ENCODE measurements at regions not wholly inside any gene's neighbourhood (a gene's known extent, or its start where the extent isn't known, plus 50 kb on each side); places are given as distances from the start of the nearest gene placed in this dataset.

DNA sequence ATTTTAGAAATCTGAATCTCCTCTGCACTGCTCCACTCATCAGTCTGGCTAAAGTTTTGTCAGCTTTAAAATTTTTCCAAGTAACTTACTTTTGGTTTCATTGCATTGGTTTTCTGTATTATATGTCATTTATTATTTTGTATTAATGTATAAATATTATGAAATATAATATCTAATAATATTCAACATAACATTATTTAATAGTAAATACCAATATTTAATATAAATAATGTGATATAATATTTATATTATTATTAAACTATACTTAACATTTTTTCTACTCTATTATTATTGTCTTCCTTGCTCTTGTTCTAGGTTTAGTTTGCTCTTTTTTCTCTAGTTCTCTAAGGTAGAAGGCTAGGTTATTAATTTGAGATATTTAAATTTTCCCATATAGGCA, 512.1 kb downstream of the AACS start:
- H3K4me1 ChIP-seq (ENCODE audit: control insufficient read depth in 5 of 5, insufficient read depth in 5 of 5, low read length in 5 of 5) = no peaks in the 10 kb centered on the region
- DNase-seq (no peak), ATAC-seq (ENCODE audit: insufficient read depth, low FRiP score) (no peak)
- no peaks in the 10 kb centered on the region for H3K36me3 ChIP-seq (ENCODE audit: control insufficient read depth in 4 of 4, insufficient read depth in 4 of 4, low read length in 4 of 4)
- no peak overlapping the region for H3K9ac ChIP-seq (ENCODE audit: insufficient read depth in 1 of 2, low read length in 2 of 2)
- TF ChIP-seq, protein P1, sequence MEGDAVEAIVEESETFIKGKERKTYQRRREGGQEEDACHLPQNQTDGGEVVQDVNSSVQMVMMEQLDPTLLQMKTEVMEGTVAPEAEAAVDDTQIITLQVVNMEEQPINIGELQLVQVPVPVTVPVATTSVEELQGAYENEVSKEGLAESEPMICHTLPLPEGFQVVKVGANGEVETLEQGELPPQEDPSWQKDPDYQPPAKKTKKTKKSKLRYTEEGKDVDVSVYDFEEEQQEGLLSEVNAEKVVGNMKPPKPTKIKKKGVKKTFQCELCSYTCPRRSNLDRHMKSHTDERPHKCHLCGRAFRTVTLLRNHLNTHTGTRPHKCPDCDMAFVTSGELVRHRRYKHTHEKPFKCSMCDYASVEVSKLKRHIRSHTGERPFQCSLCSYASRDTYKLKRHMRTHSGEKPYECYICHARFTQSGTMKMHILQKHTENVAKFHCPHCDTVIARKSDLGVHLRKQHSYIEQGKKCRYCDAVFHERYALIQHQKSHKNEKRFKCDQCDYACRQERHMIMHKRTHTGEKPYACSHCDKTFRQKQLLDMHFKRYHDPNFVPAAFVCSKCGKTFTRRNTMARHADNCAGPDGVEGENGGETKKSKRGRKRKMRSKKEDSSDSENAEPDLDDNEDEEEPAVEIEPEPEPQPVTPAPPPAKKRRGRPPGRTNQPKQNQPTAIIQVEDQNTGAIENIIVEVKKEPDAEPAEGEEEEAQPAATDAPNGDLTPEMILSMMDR (IDR thresholded peaks at IDR 0.05; ENCODE audit: control extremely low read depth, extremely low read depth) = no peak
- no peaks in the 10 kb centered on the region for H3K27me3 ChIP-seq (ENCODE audit: control insufficient read depth in 3 of 3, insufficient read depth in 3 of 3, low read length in 2 of 3)
- peaks cover 0 to 3% (median 0%) of the 10 kb centered on the region in 4 donors for H3K9me3 ChIP-seq (ENCODE audit: control insufficient read depth in 4 of 4, insufficient read depth in 3 of 4, low read length in 3 of 4)
- no peak overlapping the region for H3K27ac ChIP-seq (ENCODE audit: low read depth in 1 of 2, low read length in 1 of 2)
- H3K4me3 ChIP-seq = no peak overlapping the region

DNA sequence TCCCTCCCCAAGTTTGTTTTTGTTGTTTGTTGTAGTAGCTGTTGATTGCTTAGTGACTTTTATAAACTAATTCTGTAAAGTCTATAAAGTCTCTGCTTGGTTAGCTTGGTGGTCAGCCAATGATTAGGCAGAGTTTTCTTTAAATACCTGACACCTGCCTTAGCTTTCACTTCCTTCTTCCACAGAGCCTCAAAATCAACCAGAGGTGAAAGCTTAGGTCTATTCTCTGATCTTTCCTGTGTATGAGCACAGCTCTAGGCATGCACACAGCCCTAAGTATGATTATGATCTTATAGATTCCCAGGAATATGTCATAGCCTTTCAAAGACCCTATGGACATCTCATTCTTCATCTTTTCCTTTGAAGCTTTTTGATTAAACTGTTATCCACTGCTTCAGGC, 514.7 kb downstream of the AACS start:
- no peaks in the 10 kb centered on the region for H3K27me3 ChIP-seq (ENCODE audit: control insufficient read depth in 3 of 3, insufficient read depth in 3 of 3, low read length in 2 of 3)
- ATAC-seq (ENCODE audit: insufficient read depth, low FRiP score) = no peak
- H3K4me3 ChIP-seq = no peak overlapping the region
- TF ChIP-seq, protein P1 (IDR thresholded peaks at IDR 0.05; ENCODE audit: control extremely low read depth, extremely low read depth) = no peak
- no peak overlapping the region for H3K9ac ChIP-seq (ENCODE audit: insufficient read depth in 1 of 2, low read length in 2 of 2)
- DNase-seq = no peak
- no peaks in the 10 kb centered on the region for H3K36me3 ChIP-seq (ENCODE audit: control insufficient read depth in 4 of 4, insufficient read depth in 4 of 4, low read length in 4 of 4)
- peaks cover 0 to 3% (median 0%) of the 10 kb centered on the region in 4 donors for H3K9me3 ChIP-seq (ENCODE audit: control insufficient read depth in 4 of 4, insufficient read depth in 3 of 4, low read length in 3 of 4)
- H3K27ac ChIP-seq (ENCODE audit: low read depth in 1 of 2, low read length in 1 of 2) = no peak overlapping the region
- no peaks in the 10 kb centered on the region for H3K4me1 ChIP-seq (ENCODE audit: control insufficient read depth in 5 of 5, insufficient read depth in 5 of 5, low read length in 5 of 5)

DNA sequence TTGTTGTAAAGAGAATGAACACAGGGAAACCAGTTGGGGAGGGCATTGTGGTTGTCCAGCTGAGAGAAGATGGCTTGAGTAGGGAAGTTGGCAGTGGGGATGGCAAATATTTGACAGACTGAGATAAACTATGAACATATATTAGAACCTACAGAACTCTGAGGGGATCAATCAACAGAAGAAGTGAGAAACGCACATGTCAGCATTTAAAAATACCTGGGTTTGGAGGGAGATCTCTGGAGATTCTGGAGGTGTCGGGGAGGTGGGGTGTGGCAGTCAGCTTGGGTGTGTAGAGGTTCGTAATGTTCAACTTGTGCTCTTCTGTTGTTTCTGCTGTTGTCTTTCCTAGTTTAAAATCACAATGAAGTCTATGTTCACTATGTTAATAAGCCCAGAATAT, 517.8 kb downstream of the AACS start:
- ATAC-seq (ENCODE audit: insufficient read depth, low FRiP score) = no peak
- no peaks in the 10 kb centered on the region for H3K27me3 ChIP-seq (ENCODE audit: control insufficient read depth in 3 of 3, insufficient read depth in 3 of 3, low read length in 2 of 3)

DNA sequence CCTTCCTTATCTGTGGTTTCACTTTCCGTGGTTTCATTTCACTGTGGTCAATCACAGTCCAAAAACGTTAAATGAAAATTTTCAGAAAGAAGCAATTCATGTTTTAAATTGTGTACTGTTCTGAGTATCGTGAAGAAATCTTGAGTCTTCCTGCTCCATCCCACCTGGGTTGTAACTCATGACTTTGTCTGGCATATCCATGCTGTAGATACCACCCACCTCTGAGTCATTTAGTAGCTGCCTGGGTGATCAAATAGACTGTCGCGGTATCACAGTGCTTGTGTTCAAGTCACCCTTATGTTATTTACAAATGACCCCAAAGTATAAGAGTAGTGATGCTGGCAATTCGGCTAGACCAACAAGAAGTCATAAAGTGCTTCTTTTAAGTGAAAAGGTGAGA, 521.2 kb downstream of the AACS start:
- Histone ChIP-seq H3K4me3 (no peak overlapping the region), H3K36me3 (ENCODE audit: control insufficient read depth in 4 of 4, insufficient read depth in 4 of 4, low read length in 4 of 4) (no peaks in the 10 kb centered on the region), H3K27ac (ENCODE audit: low read depth in 1 of 2, low read length in 1 of 2) (no peak overlapping the region), H3K27me3 (ENCODE audit: control insufficient read depth in 3 of 3, insufficient read depth in 3 of 3, low read length in 2 of 3) (no peaks in the 10 kb centered on the region), H3K9me3 (ENCODE audit: control insufficient read depth in 4 of 4, insufficient read depth in 3 of 4, low read length in 3 of 4) (no peaks in the 10 kb centered on the region), H3K9ac (ENCODE audit: insufficient read depth in 1 of 2, low read length in 2 of 2) (no peak overlapping the region), H3K4me1 (ENCODE audit: control insufficient read depth in 5 of 5, insufficient read depth in 5 of 5, low read length in 5 of 5) (no peaks in the 10 kb centered on the region)
- 74 to 77% methylated on average over 6 of the region's 6 CpGs for WGBS, 2 donors
- TF ChIP-seq, protein P1 (IDR thresholded peaks at IDR 0.05; ENCODE audit: control extremely low read depth, extremely low read depth) = no peak
- no peak for ATAC-seq (ENCODE audit: insufficient read depth, low FRiP score)
- no peak for DNase-seq

More for the DNA sequence above, 517.8 kb downstream of the AACS start:
- Histone ChIP-seq H3K36me3 (ENCODE audit: control insufficient read depth in 4 of 4, insufficient read depth in 4 of 4, low read length in 4 of 4) (no peaks in the 10 kb centered on the region), H3K9ac (ENCODE audit: insufficient read depth in 1 of 2, low read length in 2 of 2) (no peak overlapping the region), H3K27ac (ENCODE audit: low read depth in 1 of 2, low read length in 1 of 2) (no peak overlapping the region), H3K9me3 (ENCODE audit: control insufficient read depth in 4 of 4, insufficient read depth in 3 of 4, low read length in 3 of 4) (peaks cover 0 to 3% (median 0%) of the 10 kb centered on the region in 4 donors), H3K4me3 (no peak overlapping the region), H3K4me1 (ENCODE audit: control insufficient read depth in 5 of 5, insufficient read depth in 5 of 5, low read length in 5 of 5) (no peaks in the 10 kb centered on the region)
- DNase-seq = no peak
- WGBS, 2 donors = 80 to 87% methylated on average over 3 of the region's 3 CpGs
- TF ChIP-seq, protein P1 (IDR thresholded peaks at IDR 0.05; ENCODE audit: control extremely low read depth, extremely low read depth) = no peak
